Prostate gland (tissue), 2 donors: ENCODE measurements at regions not wholly inside any gene's neighbourhood (a gene's known extent, or its start where the extent isn't known, plus 50 kb on each side); places are given as distances from the start of the nearest gene placed in this dataset.

Experiments used
- DNase-seq: peaks from one replicate; pipeline ENCODE4 v3.0.0-alpha.2; 2019; ENCODE audit warnings: low spot score
- H3K27ac ChIP-seq, 2 donors: fragments of 200-600 bp; sonication (generic); 2 replicates each; pipeline ENCODE4 v1.5.1; 2017 to 2019
- H3K27me3 ChIP-seq: fragments of 200-600 bp; sonication (generic); replicated peaks from 2 replicates; pipeline ENCODE4 v1.5.1; 2019; ENCODE audit not compliant: insufficient read depth
- H3K36me3 ChIP-seq, 2 donors: fragments of 200-600 bp; sonication (generic); 1 replicate in 1 of 2; 2 replicates in 1 of 2; pipeline versions ENCODE4 v1.5.1 to v1.8.1; 2017 to 2019
- H3K4me1 ChIP-seq: fragments of 200-600 bp; sonication (generic); replicated peaks from 2 replicates; pipeline ENCODE4 v1.5.1; 2019
- H3K4me3 ChIP-seq, 2 donors: fragments of 200-600 bp; sonication (generic); 2 replicates each; pipeline ENCODE4 v1.5.1; 2017 to 2019
- H3K9me3 ChIP-seq: fragments of 200-600 bp; sonication (generic); 2 replicates; pipeline ENCODE4 v1.5.1; 2017
- CTCF ChIP-seq, 4 experiments: fragments of 200-600 bp in 2 of 4; fragments of 450-650 bp in 2 of 4; sonication (generic) in 2 of 4; IDR thresholded peaks; 1 replicate in 3 of 4; 2 replicates in 1 of 4; pipeline ENCODE4 v1.5.1; 2016 to 2019; ENCODE audit warnings: antibody characterized with exemption in 4 of 4, mild to moderate bottlenecking in 2 of 4, moderate library complexity in 2 of 4
- POLR2A ChIP-seq: fragments of 450-650 bp; IDR thresholded peaks from one replicate; pipeline ENCODE4 v1.6.1; 2016; ENCODE audit warnings: antibody characterized with exemption, mild to moderate bottlenecking
- POLR2AphosphoS5 ChIP-seq: sonication (generic); formaldehyde crosslinking; IDR thresholded peaks from one replicate; pipeline ENCODE4 v1.6.1; 2017; ENCODE audit warnings: antibody characterized with exemption
- WGBS: methylation state at CpG from one replicate; pipeline ENCODE4 v1.1.5; 2018; 5-methylcytosine and 5-hydroxymethylcytosine counted together
- intact Hi-C: fragments of 100-400 bp; cut with DNase I; formaldehyde crosslinking; loops from one replicate; pipeline ENCODE4 v1.14.2; 2022

DNA sequence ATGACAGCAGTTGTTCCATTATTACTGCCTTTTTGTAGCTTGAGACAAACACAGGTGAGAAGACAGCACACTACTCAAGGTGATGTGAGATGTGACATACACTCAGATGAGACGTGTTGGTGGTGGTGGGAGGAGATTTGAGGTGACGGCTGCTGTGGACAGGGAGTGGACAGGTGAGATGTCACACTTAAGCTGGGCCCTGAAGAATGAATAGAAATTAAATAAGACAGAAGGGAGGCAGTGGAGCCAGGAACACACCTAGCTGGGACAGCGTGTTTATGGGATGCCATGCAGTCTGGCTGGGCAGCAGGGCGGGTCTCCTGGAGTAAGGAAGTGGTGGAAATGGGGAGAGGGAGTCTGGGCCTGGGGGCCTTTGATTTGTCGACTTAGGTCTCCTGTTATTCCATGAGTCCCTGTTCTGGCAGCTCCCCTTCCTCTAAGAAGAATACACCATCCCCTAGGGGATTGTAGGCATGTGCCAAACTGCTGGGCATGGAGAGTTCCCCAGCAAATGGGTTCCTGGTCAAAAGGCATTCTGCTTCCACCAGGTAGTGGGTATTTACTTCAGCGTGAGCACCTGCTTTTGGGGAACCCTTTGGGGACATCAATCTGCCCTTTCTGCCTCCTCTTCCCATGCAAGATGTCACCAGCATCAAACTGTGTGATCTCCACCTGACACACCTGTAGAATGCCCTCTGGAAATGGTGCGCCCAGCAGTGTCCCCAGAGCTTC, 71.2 kb upstream of the ESRRB start:
- no peak for DNase-seq
- intact Hi-C loops: no loop called here
- H3K4me3 ChIP-seq: no peak overlapping the region
- TF ChIP-seq CTCF (IDR thresholded peaks at IDR 0.05) (no peak), POLR2A (no peak), POLR2AphosphoS5 (no peak)
- H3K36me3 ChIP-seq: no peaks in the 10 kb centered on the region
- H3K9me3 ChIP-seq: no peaks in the 10 kb centered on the region
- H3K27me3 ChIP-seq: no peaks in the 10 kb centered on the region
- no peaks in the 10 kb centered on the region for H3K4me1 ChIP-seq
- H3K27ac ChIP-seq: no peak overlapping the region
- 77% methylated on average over 7 of the region's 7 CpGs for WGBS

DNA sequence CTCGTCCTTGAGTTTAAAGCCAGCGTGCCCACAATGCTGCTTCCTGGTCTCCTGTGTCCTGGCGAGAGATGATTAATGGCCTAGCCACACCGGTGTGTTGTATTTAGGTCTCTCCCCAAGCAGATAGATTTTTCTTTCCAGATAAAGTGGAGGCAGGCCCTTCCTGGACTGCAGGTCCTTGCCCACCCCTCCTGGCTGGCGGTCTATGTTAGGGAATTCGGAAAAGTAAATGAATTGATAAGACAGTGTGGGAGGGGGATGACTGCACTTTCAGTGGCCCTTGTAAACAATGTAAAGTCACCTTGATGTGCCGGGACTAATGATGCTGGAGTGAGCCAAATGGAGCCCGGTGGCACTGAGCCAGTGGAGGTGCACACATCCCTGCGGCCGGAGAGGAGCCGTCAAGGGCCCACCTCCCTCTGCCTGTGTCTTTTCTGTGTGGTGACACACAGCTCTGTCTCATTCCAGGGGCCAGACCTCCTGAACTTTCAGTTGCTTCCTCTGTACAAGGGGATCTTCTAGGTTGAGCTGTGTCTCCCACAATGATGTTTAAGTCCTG, 70.6 kb upstream of the ESRRB start:
- no peaks in the 10 kb centered on the region for H3K27me3 ChIP-seq
- WGBS: 45% methylated on average over 11 of the region's 11 CpGs
- no peaks in the 10 kb centered on the region for H3K9me3 ChIP-seq
- H3K4me1 ChIP-seq: no peaks in the 10 kb centered on the region
- TF ChIP-seq POLR2A: no peak
- TF ChIP-seq POLR2AphosphoS5: no peak
- TF ChIP-seq CTCF (IDR thresholded peaks at IDR 0.05): no peak
- H3K36me3 ChIP-seq: no peaks in the 10 kb centered on the region
- no peak overlapping the region for H3K4me3 ChIP-seq
- no peak for DNase-seq
- no peak overlapping the region for H3K27ac ChIP-seq
- intact Hi-C loops: no loop called here

DNA sequence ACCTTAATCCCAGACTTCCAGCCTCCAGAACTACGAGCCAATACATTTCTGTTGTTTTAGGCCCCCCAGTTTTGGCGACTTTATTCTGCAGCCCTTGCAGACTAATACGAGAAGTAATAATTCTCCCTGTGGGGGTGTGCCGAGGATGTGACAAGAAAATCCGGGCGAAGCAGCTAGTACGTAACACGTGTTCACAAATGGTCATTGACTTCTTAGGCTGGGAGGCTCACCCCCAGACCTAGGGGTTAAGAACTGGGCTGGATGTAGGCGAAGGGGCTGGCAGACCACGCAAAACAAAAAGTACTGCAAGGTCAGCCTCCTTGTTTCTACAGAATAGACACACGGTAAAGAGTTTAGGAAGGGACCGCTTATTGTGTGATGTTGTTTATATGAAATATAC, 69.8 kb upstream of the ESRRB start:
- intact Hi-C loops: no loop called here
- H3K4me1 ChIP-seq: no peaks in the 10 kb centered on the region
- no peaks in the 10 kb centered on the region for H3K27me3 ChIP-seq
- no peaks in the 10 kb centered on the region for H3K36me3 ChIP-seq
- no peak for TF ChIP-seq POLR2A
- TF ChIP-seq CTCF (IDR thresholded peaks at IDR 0.05): no peak
- no peak for TF ChIP-seq POLR2AphosphoS5
- no peak overlapping the region for H3K27ac ChIP-seq
- H3K4me3 ChIP-seq: no peak overlapping the region
- H3K9me3 ChIP-seq: no peaks in the 10 kb centered on the region
- 91% methylated on average over 12 of the region's 12 CpGs for WGBS
- no peak for DNase-seq

DNA sequence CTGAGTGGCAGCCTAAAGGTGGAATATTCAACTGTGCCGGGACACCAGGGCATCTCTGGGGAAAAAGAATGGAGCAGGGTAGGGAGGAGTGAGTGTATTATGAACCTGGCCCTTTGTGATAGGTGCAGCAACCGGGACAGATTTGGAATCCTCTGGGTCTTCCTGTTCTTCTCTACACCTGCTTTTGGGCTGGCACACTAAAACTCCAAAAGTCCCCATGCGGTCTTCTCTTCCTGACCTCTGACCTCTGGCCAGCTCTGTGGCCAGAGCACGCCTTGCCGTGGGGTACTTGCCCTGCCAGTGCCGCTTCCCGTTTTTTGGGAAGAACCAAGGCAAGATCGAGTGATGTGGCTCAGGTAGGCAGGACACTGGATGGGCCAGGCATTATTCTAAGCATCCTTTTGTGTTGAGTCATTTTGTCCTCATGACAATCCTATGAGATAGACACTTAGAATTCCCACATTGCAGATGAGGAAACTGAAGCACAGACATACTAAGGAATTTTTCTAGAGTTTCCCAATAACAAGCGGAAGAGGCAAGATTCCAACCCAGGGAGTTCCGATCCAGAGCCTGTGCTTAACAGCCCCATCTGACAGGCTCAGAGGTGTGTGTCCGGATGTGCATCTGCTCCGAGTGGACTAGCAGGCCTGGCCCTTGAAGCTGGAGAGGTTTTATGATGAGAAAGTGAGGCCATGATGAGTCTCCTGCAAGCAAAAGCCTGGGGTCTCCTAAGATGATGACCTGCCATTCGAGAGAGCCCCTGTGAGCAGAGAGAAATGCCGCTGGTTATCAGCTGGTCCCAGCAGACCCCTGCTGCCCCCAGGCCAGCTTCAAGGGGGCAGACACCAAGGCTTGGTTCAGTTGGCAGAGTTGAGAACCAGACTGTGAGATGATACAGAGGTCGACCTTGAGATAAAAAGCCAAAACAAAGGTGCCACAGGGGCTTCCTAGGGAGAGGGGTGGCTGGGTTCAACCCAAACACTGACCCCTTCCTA, 67.9 kb upstream of the ESRRB start:
- H3K36me3 ChIP-seq: no peaks in the 10 kb centered on the region
- no peaks in the 10 kb centered on the region for H3K4me1 ChIP-seq
- 93% methylated on average over 15 of the region's 15 CpGs for WGBS
- no peak for DNase-seq
- H3K4me3 ChIP-seq: no peak overlapping the region
- H3K27me3 ChIP-seq: no peaks in the 10 kb centered on the region
- no peaks in the 10 kb centered on the region for H3K9me3 ChIP-seq
- TF ChIP-seq POLR2AphosphoS5 (no peak), CTCF (IDR thresholded peaks at IDR 0.05) (no peak), POLR2A (no peak)
- H3K27ac ChIP-seq: no peak overlapping the region
- intact Hi-C loops: no loop called here
